ENCODE measurements at regions not wholly inside any gene's neighbourhood (a gene's known extent, or its start where the extent isn't known, plus 50 kb on each side); places are given as distances from the start of the nearest gene placed in this dataset.

GRCh38 chr16:48049847-48050246 lies 105.9 kb downstream of the ABCC12 start:
- H3K4me1 ChIP-seq = peaks cover 29% of the 10 kb centered on the region
- intact Hi-C loops (cut with DNase I) = no loop called here
- no peak for ATAC-seq
- H3K4me3 ChIP-seq = no peak overlapping the region
- no peaks in the 10 kb centered on the region for H3K36me3 ChIP-seq
- no peaks in the 10 kb centered on the region for H3K27me3 ChIP-seq (ENCODE audit: low read depth)
- no peak overlapping the region for H3K27ac ChIP-seq
- no peak for TF ChIP-seq CTCF (IDR thresholded peaks at IDR 0.05)
- no peak for DNase-seq
- H3K9me3 ChIP-seq = no peaks in the 10 kb centered on the region

GRCh38 chr16:48047720-48048119 lies 108.1 kb downstream of the ABCC12 start:
- H3K9me3 ChIP-seq = no peaks in the 10 kb centered on the region
- no peaks in the 10 kb centered on the region for H3K27me3 ChIP-seq (ENCODE audit: low read depth)
- H3K36me3 ChIP-seq = no peaks in the 10 kb centered on the region
- no peak overlapping the region for H3K27ac ChIP-seq
- H3K4me3 ChIP-seq = no peak overlapping the region
- H3K4me1 ChIP-seq = peaks cover 11% of the 10 kb centered on the region
- TF ChIP-seq CTCF (IDR thresholded peaks at IDR 0.05) = no peak
- ATAC-seq (no peak), DNase-seq (no peak)
- intact Hi-C loops (cut with DNase I) = no loop called here

GRCh38 chr16:48047241-48047640 lies 108.6 kb downstream of the ABCC12 start:
- no peak for TF ChIP-seq CTCF (IDR thresholded peaks at IDR 0.05)
- peaks cover 6% of the 10 kb centered on the region for H3K4me1 ChIP-seq
- no peak for DNase-seq
- intact Hi-C loops (cut with DNase I) = no loop called here
- no peaks in the 10 kb centered on the region for H3K36me3 ChIP-seq
- no peak for ATAC-seq
- H3K4me3 ChIP-seq = no peak overlapping the region
- no peaks in the 10 kb centered on the region for H3K27me3 ChIP-seq (ENCODE audit: low read depth)
- no peak overlapping the region for H3K27ac ChIP-seq
- H3K9me3 ChIP-seq = no peaks in the 10 kb centered on the region

GRCh38 chr16:48044117-48044516 lies 111.7 kb downstream of the ABCC12 start:
- DNase-seq (no peak), ATAC-seq (no peak)
- no peaks in the 10 kb centered on the region for H3K9me3 ChIP-seq
- no peaks in the 10 kb centered on the region for H3K36me3 ChIP-seq
- H3K4me1 ChIP-seq = no peaks in the 10 kb centered on the region
- no peak overlapping the region for H3K4me3 ChIP-seq
- intact Hi-C loops (cut with DNase I) = no loop called here
- TF ChIP-seq CTCF (IDR thresholded peaks at IDR 0.05) = no peak
- no peak overlapping the region for H3K27ac ChIP-seq
- no peaks in the 10 kb centered on the region for H3K27me3 ChIP-seq (ENCODE audit: low read depth)

- no peak for DNase-seq
These were observed 113.8 kb downstream of the ABCC12 start for GRCh38 chr16:48041981-48042421.

More at GRCh38 chr16:48041981-48042421, 113.8 kb downstream of the ABCC12 start:
- Histone ChIP-seq H3K4me3 (no peak overlapping the region), H3K4me1 (no peaks in the 10 kb centered on the region), H3K36me3 (no peaks in the 10 kb centered on the region), H3K9me3 (no peaks in the 10 kb centered on the region), H3K27me3 (ENCODE audit: low read depth) (no peaks in the 10 kb centered on the region), H3K27ac (no peak overlapping the region)
- no peak for TF ChIP-seq CTCF (IDR thresholded peaks at IDR 0.05)
- intact Hi-C loops (cut with DNase I) = no loop called here
- no peak for ATAC-seq
